Hematopoietic multipotent progenitor cell treated with erythropoietin and hydrocortisone succinate and interleukin-3 and kit ligand, for 4 days (in vitro differentiated cells): ENCODE measurements at regions not wholly inside any gene's neighbourhood (a gene's known extent, or its start where the extent isn't known, plus 50 kb on each side); places are given as distances from the start of the nearest gene placed in this dataset.
"Not testable (repeated sequence)": the region's sequence is repeated elsewhere in the genome, so short reads cannot be mapped to it uniquely, and the experiment has no call there.

Source experiments
- DNase-seq: peaks from one replicate; pipeline ENCODE4 v3.0.0-alpha.2; 2015

DNA sequence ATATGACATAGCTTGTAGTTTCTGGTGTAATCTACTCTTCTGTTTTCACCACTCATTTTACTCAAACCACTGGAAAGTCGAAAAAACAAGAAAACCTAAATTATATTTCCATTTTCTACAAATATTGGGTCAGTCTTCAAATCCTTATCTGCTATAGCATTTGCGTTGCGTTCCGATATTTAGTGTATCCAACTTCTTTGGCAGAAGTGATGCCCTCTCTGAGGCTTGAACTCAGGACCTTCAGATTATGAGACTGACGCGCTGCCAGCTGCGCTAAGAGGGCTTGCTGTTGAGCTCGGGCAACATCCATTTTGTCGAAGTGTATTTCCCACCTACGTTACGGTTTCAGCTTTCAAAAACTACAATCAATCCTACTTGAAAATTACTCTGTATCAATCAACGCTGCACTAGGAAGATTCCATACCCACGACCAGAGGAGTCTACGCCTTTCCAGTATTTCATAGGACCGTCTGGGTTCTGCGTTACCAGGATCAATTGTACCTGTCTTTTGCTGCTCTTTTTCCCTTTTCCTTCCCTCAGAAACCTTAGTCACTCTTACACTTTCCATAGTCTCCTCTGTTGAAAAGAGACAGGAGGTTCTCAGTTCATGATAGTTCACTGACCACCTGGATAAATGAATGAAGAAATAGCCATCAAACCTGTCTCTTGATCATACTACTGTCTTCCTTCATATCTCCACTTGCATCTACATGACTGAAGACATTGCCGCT is 140.5 kb upstream of the ZNF322 start:
- DNase-seq, result not testable (repeated sequence)

DNA sequence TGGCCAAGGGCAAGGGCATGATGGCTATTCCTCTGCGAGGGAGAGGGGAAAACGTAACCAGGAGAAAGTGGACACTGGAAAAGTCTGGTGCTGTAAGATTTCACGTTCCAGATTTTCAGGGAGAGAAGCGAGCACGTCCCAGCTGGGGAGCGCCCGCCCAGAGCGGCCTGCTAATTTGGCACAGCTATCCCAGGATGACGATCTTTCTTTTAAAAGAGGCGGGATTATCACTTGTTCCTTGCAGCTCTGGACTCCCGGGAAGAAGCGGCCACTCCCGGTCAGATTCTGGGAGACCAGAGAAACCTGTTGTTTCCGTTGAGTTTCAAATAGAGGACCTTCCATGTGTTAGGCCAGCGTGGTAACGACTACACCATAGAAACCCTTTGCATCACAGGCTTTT is 144.2 kb upstream of the ZNF322 start:
- DNase-seq, result not testable (repeated sequence)

DNA sequence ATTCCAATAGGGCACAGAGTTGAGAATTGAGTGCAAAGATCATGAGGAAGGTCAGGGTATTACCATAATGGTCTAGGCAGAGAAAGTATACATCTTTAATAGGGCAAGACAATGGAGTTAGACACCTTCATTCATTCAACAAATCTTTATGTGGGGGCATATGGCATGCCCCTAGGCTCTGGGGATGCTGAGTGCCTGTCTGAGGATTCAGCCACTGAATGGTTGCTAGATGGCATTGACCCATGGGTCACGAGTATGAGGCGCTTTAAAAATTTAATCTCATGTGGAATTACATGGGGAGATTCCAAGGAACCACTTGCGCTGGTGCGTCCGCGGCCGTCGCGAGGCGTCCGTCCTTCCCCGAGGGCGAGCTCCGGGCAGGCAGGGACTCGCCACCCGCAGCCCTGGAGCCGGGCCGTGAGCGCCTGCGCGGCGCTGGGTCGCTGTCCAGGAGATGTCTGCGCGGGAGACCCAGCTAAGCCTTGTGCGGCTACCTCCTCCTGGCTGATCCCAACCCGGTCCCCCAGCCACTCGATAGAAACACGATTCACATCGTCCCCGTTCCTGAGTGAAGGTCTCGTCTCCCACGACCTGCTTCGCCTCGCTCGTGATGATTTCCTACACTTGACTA is 152.1 kb upstream of the ZNF322 start:
- DNase-seq, result not testable (repeated sequence)

DNA sequence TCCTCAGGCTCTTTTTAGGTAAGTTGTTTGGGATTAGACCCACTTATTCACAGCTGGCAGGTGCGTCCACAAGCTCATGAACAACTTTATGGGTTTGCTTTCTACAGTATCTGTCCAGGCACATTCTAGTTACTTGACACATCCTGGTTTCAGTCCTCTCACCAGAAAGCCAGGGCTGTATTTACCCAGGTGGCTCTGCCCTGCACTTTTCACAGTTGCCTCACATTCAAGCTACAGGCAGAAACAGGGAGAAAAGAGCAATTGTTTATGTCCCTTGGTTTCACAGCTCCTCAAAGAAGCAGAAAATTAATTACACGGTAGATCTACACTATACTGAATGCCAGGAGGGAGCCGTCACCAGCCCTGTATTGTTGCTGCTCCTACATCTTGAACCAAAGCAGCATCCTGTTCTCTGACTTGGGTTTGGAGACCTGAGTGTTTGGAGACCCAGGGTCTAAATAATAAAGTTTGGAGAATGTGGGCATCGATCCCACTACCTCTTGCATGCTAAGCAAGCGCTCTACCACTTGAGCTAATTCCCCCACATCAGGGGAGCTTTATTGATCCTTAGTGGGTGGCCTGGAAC is 159.2 kb upstream of the ZNF322 start:
- DNase-seq, result not testable (repeated sequence)

DNA sequence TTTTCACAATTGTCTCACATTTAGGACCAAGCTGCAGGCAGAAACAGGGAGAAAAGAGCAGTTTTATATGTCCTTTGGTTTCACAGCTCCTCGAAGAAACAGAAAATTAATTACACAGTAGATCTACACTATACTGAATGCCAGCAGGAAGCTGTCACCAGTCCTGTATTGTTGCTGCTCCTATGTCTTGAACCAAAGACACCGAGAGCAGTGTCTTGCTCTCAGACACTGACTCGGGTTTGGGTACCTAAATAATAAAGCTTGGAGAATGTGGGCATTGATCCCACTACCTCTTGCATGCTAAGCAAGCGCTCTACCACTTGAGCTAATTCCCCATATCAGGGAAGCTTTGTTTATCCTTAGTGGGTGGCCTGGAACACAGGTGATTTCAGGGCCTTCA is 168.4 kb upstream of the ZNF322 start:
- DNase-seq, result not testable (repeated sequence)

DNA sequence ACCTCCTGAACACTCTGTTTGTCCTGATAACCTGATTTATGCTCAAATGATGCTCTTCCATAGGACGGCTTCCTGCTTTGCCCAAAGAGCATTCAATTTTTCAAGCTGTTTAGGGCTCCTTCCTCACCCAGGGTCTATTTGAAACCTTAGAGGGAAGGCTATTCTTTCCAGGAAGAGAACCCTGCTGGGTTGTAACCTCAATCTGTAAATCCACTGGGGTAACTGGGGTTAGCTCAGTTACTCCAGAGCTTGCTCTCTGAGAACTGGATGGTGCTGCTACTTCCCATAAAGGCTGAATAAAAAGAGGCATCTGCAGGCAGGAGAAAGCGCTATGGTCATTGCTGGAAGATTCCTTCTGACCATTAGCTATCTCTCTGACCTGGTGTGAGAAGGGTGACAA is 169.9 kb upstream of the ZNF322 start:
- DNase-seq, result not testable (repeated sequence)

DNA sequence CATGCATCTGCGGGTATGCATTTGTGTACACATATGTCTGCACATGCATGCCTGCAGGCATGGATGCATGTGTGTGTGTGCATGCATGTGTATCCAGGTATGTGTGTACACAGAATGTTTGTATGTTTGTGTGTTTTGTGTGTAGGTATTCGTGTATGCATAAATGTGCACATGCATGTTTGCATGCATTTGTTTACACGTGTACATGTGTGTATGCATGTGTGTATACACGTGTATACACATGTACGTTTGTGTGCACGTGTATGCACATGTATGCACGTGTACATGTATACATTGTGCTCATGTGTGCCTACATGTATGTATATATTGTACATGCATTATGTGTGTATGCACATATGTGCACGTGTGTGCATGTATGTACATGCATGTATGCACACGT is 171.4 kb upstream of the ZNF322 start:
- not testable (repeated sequence) for DNase-seq

DNA sequence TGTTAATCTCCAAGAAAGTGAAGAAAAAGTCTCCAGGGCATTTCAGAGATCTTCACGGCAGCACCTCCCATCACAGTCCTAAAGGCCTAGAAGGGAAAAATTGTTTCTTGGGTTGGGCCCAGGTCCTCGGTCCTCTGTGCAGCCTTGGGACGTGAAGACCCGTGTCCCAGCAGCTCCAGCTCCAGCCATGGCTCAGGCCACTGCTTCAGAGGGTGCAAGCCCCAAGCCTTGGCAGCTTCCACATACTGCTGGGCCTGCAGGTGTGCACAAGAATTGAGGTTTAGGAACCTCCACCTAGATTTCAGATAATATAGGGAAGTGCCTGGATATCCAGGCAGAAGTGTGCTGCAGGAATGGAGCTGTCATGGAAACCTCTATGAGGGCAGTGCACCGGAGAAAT is 176.2 kb upstream of the ZNF322 start:
- DNase-seq, result not testable (repeated sequence)

DNA sequence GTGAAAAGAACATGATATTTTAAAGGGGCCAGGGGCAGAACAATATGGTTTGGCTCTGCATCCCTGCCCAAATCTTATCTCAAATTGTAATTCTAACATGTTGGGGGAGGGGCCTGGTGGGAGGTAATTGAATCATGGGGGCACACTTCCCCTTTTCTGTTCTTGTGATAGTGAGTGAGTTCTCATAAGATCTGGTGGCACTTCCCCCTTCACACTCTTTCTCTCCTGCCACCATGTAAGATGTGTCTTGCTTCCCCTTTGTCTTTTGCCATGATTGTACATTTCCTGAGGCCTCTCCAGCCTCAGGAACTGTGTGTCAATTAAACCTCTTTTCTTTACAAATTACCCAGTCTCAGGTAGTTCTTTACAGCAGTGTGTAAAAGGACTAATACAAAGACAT is 177.1 kb upstream of the ZNF322 start:
- DNase-seq, result not testable (repeated sequence)

DNA sequence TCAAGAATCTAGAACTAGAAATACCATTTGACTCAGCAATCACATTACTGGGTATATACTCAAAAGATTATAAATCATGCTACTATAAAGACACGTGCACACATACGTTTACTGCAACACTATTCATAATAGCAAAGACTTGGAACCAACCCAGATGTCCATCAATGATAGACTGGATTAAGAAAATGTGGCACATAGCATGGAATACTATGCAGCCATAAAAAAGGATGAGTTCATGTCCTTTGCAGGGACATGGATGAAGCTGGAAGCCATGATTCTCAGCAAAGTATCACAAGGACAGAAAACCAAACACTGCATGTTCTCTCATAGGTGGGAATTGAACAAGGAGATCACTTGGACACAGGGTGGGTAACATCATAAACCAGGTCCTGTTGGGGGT is 185.3 kb upstream of the ZNF322 start:
- DNase-seq, result not testable (repeated sequence)

DNA sequence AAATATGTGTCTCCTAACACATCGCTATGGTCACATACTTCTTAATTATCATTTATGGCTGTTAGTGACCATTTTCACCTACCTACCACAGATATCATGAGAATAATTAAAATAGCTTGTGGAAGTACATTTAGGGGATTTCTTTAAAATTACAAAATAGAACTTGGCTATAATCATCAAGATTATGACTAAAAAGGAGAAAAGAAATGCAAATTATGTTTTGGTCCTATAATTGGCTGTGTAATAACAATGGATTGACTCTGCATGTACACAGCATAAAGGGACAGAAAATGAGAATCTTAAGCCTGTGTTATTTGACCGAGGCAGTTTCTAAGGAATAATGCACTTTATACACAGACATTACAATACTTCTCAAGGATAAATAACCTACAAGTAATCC is 197.7 kb upstream of the ZNF322 start:
- not testable (repeated sequence) for DNase-seq

DNA sequence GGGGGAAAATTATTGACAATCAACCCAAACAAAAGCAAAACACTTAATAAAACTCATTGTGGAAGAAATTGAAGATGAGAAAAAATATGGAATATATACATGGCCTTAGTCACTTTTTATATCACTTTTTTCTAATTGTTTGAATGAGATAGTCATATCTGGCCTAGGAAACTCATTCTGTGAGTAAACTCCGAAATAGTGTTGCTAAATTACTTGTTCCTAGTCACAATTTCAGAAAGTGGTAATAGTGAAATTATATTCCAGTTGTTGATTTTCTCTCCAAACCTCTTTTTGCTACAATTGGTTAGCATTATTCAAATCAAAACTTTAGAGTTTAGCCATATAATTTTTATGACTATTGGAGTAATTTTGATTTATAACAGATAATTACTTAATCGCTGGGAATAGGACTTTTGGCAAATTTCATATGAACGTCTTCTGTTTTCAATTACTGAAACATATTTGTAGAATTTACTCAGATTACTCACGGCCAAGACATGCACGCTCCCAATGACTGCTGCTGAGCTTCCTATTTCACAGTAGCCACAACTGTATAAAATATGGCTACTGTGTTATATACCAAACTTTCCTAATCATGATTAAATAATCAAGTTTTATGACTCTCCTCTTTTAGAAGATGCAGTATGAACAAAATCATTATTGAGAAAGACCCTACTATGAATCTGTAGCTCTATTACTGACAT is 199.7 kb upstream of the ZNF322 start:
- DNase-seq, result not testable (repeated sequence)

DNA sequence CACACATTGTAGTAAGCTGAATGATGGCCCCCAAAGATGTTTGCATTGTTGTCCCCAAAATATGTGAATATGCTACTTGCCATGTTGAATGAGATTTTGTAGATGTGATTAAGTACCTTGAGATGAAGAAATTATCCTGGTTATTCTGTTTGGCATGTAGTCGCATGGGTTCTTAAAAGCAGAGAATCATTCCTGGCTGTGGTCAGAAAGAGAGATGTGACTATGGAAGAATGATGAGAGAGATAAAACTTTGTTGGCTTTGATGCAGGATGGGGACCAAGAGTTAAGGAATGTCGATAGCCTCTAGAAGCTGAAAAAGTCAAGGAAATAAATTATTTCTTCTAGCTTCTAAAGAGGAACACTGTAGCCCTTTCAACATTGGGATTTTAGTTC is 200.2 kb upstream of the ZNF322 start:
- not testable (repeated sequence) for DNase-seq

DNA sequence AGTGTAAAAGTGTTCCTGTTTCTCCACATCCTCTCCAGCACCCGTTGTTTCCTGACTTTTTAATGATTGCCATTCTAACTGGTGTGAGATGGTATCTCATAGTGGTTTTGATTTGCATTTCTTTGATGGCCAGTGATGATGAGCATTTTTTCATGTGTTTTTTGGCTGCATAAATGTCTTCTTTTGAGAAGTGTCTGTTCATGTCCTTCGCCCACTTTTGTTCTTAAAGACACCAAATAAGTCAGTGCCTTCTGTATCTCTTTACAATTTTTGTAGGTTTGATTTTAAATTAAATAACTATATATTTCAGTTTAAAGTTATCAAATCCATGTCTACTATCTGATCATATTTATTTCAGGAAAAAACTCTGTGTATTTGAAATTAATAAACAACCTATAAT is 202.4 kb upstream of the ZNF322 start:
- not testable (repeated sequence) for DNase-seq

DNA sequence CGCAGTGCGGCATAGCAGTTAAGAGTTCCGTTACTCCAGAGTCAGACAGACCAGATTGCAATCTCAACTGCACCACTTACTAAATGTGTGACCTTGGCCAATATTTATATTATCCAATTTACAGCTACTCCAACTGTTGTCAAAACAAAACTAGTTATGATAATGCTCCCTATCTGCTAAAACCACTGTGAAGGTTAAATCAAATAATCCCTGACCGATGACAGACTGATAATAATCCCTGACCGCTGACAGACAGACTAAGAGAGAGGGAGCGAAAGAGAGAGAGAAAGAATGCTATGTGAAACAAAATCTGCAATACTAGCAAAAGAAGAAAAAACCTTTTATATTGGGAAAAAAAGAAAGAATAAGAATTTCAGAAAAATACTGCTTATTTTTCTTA is 204.1 kb upstream of the ZNF322 start:
- DNase-seq, result not testable (repeated sequence)

DNA sequence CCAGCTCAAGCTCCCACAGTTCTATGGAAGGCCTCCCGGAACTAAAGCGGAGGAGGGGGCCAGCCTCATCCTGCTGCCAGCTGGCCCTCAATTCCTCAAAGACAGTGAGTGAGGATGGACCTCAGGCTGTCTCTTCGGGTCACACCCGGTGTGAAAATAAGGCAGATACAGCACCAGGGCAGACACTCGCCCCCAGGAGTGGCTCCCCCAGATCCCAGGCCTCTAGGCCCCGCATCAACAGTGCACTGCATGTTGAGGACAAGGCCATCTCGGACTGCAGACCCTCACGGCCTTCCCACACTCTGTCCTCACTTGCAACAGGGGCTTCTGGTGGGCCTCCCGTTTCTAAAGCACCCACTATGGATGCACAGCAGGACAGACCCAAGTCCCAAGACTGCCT is 239.2 kb upstream of the ZNF322 start:
- DNase-seq, result not testable (repeated sequence)

DNA sequence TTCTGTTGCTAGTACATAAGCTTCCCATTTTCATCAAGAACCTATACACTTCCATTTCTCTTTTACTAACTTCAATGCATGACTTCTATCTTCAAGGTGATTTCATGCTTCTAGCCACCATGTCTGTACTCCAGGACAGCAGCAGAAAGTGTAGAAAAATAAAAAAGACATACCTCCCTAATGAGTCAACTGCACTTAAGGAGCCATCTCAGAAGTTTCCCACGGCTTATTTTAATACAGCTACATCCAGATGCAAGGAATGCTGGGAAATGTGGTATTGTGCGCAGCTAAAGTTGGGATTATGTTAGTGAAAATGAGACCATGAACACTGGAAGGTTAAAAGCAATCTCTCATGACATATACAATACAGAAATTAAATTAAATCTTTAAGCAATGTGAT is 264.7 kb upstream of the ZNF322 start:
- not testable (repeated sequence) for DNase-seq

DNA sequence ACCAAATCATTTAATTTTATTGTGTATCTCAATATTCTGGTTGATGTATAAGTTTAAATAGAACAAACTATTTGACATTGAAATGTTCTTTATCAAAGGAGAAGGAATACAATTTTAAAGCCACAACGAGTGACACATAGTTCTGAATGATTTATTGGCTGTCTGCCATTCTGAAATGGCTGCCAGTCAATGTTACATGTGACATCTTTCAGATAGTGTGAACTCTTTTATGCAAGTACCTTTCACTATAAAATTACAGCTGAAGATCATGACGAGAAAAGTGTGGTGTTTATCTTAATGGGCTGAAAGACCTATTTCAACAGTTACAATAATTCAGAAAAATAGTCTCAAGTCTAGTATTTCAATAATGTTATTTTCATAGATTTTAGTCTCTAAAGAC is 268.6 kb upstream of the ZNF322 start:
- DNase-seq, result not testable (repeated sequence)

DNA sequence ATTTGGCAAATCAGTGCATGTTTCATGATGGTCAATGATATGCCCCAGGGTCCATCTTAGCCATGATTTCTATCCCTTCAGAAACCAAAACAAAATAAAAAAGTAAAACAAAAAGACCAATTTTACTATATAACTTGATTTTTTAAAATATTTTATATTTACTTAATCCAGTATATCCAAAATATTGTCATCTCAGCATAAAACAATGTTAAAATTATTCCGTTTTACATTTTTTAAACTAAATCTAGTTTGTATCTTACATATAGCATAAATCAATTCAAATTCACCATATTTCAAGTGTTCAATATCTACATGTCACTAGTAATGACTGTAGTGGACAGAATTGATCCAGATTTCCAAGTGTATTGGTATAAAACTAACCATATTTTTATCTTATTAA is 277.7 kb upstream of the ZNF322 start:
- DNase-seq, result not testable (repeated sequence)

DNA sequence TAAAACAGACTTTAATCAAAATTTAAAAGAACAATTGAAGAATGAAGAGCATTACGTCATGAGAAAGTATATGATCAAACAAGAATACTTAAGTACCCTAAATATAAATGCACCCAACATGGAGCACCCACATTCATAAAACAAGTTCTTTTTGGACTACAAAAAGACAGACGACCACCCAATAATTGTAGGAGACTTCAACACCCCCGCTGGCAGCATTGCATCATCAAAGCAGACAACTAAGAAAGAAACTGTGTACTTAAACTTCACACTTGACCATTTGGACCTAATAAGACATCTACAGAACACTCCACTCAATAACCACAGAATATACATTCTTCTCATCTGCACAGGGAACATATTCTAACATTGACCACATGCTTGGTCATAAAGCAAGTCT is 291.7 kb upstream of the ZNF322 start:
- DNase-seq, result not testable (repeated sequence)

DNA sequence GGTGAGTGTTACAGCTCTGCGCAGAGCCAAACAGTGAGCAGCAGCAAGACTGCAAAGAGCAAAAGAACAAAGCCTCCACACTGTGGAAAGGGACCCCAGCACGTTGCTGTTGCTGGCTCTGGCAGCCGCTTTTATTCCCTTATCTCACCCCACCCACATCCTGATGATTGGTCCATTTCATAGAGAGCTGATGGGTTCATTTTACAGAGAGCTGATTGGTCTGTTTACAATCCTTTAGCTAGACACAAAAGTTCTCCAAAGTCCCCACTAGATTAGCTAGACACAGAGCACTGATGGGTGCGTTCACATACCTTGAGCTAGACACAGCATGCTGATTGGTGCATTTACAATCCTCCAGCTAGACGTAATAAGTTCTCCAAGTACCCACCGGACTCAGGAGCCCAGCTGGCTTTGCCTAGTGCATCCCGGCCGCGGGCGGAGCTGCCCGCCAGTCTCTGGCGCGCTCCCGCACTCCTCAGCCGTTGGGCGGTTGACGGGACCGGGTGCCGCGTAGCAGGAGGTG is 291.4 kb upstream of the PRSS16 start:
- peak; percentile 83 for DNase-seq

DNA sequence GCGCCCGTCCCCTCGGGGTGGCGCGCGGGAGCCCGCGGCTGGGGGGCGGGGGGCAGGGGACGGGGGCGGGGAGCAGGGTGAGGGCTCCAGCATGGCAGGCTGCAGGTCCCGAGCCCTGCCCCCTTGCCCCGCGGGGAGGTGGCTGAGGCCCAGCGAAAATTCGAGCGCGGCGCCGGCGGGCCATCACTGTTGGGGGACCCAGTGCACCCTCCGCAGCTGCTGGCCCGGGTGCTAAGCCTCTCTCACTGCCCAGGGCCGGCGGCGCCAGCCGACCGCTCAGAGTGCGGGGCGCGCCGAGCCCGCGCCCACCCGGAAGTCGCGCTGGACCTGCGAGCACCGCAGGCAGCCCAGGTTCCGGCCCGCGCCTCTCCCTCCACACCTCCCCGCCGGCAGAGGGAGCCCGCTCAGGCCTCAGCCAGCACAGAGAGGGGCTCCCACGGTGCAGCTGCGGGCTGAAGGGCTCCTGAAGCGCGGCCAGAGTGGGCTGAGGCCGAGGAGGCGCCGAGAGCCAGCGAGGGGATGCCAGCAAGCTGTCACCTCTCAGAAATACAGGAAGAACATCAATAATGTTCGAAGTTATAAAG is 290.8 kb upstream of the PRSS16 start:
- DNase-seq, result peak; percentile 85
